ENCODE measurements at regions not wholly inside any gene's neighbourhood (a gene's known extent, or its start where the extent isn't known, plus 50 kb on each side); places are given as distances from the start of the nearest gene placed in this dataset.

DNA sequence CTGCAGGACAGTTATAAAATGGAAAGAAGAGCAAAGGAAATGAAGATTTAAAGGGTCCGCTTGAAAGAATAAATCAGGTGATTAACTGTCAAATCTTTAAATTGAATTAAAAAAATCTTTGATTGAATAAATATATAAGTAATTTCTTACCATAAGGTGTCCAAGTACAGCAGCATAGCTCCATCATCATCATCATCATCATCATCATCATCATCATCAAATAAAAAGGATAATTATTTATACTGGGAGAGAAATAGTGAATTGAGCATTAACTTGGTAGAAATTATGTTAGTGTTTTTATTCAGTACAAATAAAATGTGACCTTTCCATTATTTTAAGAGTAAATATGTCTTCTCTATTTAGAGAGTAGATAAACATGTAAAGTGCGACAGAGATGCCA is 745.6 kb upstream of the MARCKS start:
- no peak overlapping the region for H3K4me2 ChIP-seq (ENCODE audit: low read depth, low read length)
- H3K27ac ChIP-seq (ENCODE audit: low read length), result no peak overlapping the region
- no peaks in the 10 kb centered on the region for H3K9me3 ChIP-seq (replicated peaks; ENCODE audit: insufficient read depth, low read length)
- no peaks in the 10 kb centered on the region for H3F3A ChIP-seq (ENCODE audit: insufficient read depth, low read length)
- no peak overlapping the region for H3K4me3 ChIP-seq (ENCODE audit: low read length)
- H3K27me3 ChIP-seq (replicated peaks; ENCODE audit: insufficient read depth, low read length), result no peaks in the 10 kb centered on the region
- DNase-seq, result no peak
- H2AFZ ChIP-seq (ENCODE audit: low read length), result no peak overlapping the region
- H4K20me1 ChIP-seq (ENCODE audit: insufficient read depth, low read length), result no peaks in the 10 kb centered on the region
- H3K4me1 ChIP-seq (ENCODE audit: low read length), result no peaks in the 10 kb centered on the region
- H3K9ac ChIP-seq (ENCODE audit: low read length), result no peak overlapping the region
- H3K79me2 ChIP-seq (ENCODE audit: low read length), result no peaks in the 10 kb centered on the region
- no peaks in the 10 kb centered on the region for H3K36me3 ChIP-seq (replicated peaks; ENCODE audit: insufficient read depth, low read length)
- no peaks in the 10 kb centered on the region for H3K9me2 ChIP-seq (replicated peaks; ENCODE audit: insufficient read depth, low read length)
- no peak for TF ChIP-seq EZH2 (optimal IDR thresholded peaks at IDR 0.05; ENCODE audit: low read depth, low read length)
- TF ChIP-seq EZH2phosphoT487 (IDR thresholded peaks at IDR 0.05; ENCODE audit: low read length), result no peak
- TF ChIP-seq, protein P1, sequence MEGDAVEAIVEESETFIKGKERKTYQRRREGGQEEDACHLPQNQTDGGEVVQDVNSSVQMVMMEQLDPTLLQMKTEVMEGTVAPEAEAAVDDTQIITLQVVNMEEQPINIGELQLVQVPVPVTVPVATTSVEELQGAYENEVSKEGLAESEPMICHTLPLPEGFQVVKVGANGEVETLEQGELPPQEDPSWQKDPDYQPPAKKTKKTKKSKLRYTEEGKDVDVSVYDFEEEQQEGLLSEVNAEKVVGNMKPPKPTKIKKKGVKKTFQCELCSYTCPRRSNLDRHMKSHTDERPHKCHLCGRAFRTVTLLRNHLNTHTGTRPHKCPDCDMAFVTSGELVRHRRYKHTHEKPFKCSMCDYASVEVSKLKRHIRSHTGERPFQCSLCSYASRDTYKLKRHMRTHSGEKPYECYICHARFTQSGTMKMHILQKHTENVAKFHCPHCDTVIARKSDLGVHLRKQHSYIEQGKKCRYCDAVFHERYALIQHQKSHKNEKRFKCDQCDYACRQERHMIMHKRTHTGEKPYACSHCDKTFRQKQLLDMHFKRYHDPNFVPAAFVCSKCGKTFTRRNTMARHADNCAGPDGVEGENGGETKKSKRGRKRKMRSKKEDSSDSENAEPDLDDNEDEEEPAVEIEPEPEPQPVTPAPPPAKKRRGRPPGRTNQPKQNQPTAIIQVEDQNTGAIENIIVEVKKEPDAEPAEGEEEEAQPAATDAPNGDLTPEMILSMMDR (IDR thresholded peaks at IDR 0.05; ENCODE audit: low read length), result no peak

DNA sequence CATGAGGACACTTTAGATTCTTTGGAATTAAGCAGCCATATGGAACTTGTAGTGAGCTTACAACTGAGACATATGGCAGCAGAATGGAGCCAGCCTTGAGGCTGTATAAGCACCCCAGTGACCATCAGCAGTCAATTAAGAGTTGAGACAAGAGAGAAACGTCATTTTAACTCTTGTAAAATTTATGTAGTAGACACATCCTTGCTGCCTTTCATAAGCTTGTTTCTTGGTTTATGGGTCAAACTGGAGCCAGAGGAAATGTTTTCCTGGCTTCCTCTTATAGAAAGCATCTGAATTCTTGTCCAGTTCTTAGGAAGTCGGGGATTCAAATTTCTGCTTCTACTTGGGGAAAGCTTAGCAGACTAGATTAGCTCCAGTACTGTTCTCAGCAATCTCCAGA is 745.1 kb upstream of the MARCKS start:
- no peak overlapping the region for H3K9ac ChIP-seq (ENCODE audit: low read length)
- H3K4me2 ChIP-seq (ENCODE audit: low read depth, low read length), result no peak overlapping the region
- no peak overlapping the region for H3K27ac ChIP-seq (ENCODE audit: low read length)
- no peaks in the 10 kb centered on the region for H3K79me2 ChIP-seq (ENCODE audit: low read length)
- no peak overlapping the region for H3K4me3 ChIP-seq (ENCODE audit: low read length)
- H3F3A ChIP-seq (ENCODE audit: insufficient read depth, low read length), result no peaks in the 10 kb centered on the region
- H3K9me3 ChIP-seq (replicated peaks; ENCODE audit: insufficient read depth, low read length), result no peaks in the 10 kb centered on the region
- H3K36me3 ChIP-seq (replicated peaks; ENCODE audit: insufficient read depth, low read length), result no peaks in the 10 kb centered on the region
- no peaks in the 10 kb centered on the region for H3K4me1 ChIP-seq (ENCODE audit: low read length)
- H2AFZ ChIP-seq (ENCODE audit: low read length), result no peak overlapping the region
- H4K20me1 ChIP-seq (ENCODE audit: insufficient read depth, low read length), result no peaks in the 10 kb centered on the region
- no peaks in the 10 kb centered on the region for H3K27me3 ChIP-seq (replicated peaks; ENCODE audit: insufficient read depth, low read length)
- no peaks in the 10 kb centered on the region for H3K9me2 ChIP-seq (replicated peaks; ENCODE audit: insufficient read depth, low read length)
- TF ChIP-seq EZH2phosphoT487 (IDR thresholded peaks at IDR 0.05; ENCODE audit: low read length) (no peak), EZH2 (optimal IDR thresholded peaks at IDR 0.05; ENCODE audit: low read depth, low read length) (no peak)
- TF ChIP-seq, protein P1 (IDR thresholded peaks at IDR 0.05; ENCODE audit: low read length), result no peak
- no peak for DNase-seq

GRCh38 chr6:113115196-113115595 is 741.9 kb upstream of the MARCKS start:
- no peak overlapping the region for H3K9ac ChIP-seq (ENCODE audit: low read length)
- H3K4me3 ChIP-seq (ENCODE audit: low read length), result no peak overlapping the region
- H3K79me2 ChIP-seq (ENCODE audit: low read length), result no peaks in the 10 kb centered on the region
- DNase-seq, result no peak
- no peaks in the 10 kb centered on the region for H3K9me3 ChIP-seq (replicated peaks; ENCODE audit: insufficient read depth, low read length)
- no peak overlapping the region for H3K4me2 ChIP-seq (ENCODE audit: low read depth, low read length)
- TF ChIP-seq, protein P1 (IDR thresholded peaks at IDR 0.05; ENCODE audit: low read length), result no peak
- TF ChIP-seq EZH2phosphoT487 (IDR thresholded peaks at IDR 0.05; ENCODE audit: low read length), result no peak
- H3K36me3 ChIP-seq (replicated peaks; ENCODE audit: insufficient read depth, low read length), result no peaks in the 10 kb centered on the region
- no peak overlapping the region for H3K27ac ChIP-seq (ENCODE audit: low read length)
- H3K4me1 ChIP-seq (ENCODE audit: low read length), result no peaks in the 10 kb centered on the region
- no peak overlapping the region for H2AFZ ChIP-seq (ENCODE audit: low read length)
- H4K20me1 ChIP-seq (ENCODE audit: insufficient read depth, low read length), result no peaks in the 10 kb centered on the region
- H3K27me3 ChIP-seq (replicated peaks; ENCODE audit: insufficient read depth, low read length), result no peaks in the 10 kb centered on the region
- no peaks in the 10 kb centered on the region for H3F3A ChIP-seq (ENCODE audit: insufficient read depth, low read length)
- H3K9me2 ChIP-seq (replicated peaks; ENCODE audit: insufficient read depth, low read length), result no peaks in the 10 kb centered on the region

All from MM.1S (cell line).